NOMO-1 treated with dmso at 0.1 percent for 144 hours (cell line): ENCODE measurements at regions not wholly inside any gene's neighbourhood (a gene's known extent, or its start where the extent isn't known, plus 50 kb on each side); places are given as distances from the start of the nearest gene placed in this dataset.

Experiments used
- DNase-seq: peaks from one replicate; lab custom pipeline; 2025; ENCODE audit not compliant: unreplicated experiment; lab: John Stamatoyannopoulos, UW

GRCh38 chr7:46421441-46422230 lies 500.6 kb upstream of the IGFBP3 start:
- DNase-seq: no peak

GRCh38 chr7:46414946-46415345 lies 493.9 kb upstream of the IGFBP3 start:
- DNase-seq: no peak

- no peak for DNase-seq
Measured at GRCh38 chr7:46411236-46411635, 490.2 kb upstream of the IGFBP3 start.

GRCh38 chr7:46407125-46407524 lies 486.1 kb upstream of the IGFBP3 start:
- no peak for DNase-seq

- DNase-seq: no peak
Measured at GRCh38 chr7:46397591-46397990, 476.5 kb upstream of the IGFBP3 start.

- DNase-seq: no peak
Measured at GRCh38 chr7:46396481-46396880, 475.4 kb upstream of the IGFBP3 start.

GRCh38 chr7:46393142-46393541 lies 472.1 kb upstream of the IGFBP3 start:
- DNase-seq: no peak

GRCh38 chr7:46391231-46392201 lies 470.4 kb upstream of the IGFBP3 start:
- no peak for DNase-seq

- DNase-seq: no peak
Measured at GRCh38 chr7:46390042-46390441, 469.0 kb upstream of the IGFBP3 start.

GRCh38 chr7:46389146-46389545 lies 468.1 kb upstream of the IGFBP3 start:
- no peak for DNase-seq

- DNase-seq: no peak
Measured at GRCh38 chr7:46387646-46388045, 466.6 kb upstream of the IGFBP3 start.

- DNase-seq: no peak
Measured at GRCh38 chr7:46386428-46387399, 465.6 kb upstream of the IGFBP3 start.

GRCh38 chr7:46385662-46386309 lies 464.7 kb upstream of the IGFBP3 start:
- DNase-seq: no peak

- no peak for DNase-seq
Measured at GRCh38 chr7:46383605-46384004, 462.5 kb upstream of the IGFBP3 start.

GRCh38 chr7:46369933-46370654 lies 449.0 kb upstream of the IGFBP3 start:
- DNase-seq: no peak

GRCh38 chr7:46368871-46369270 lies 447.8 kb upstream of the IGFBP3 start:
- no peak for DNase-seq

GRCh38 chr7:46366526-46366925 lies 445.5 kb upstream of the IGFBP3 start:
- no peak for DNase-seq

- DNase-seq: no peak
Measured at GRCh38 chr7:46363688-46364087, 442.6 kb upstream of the IGFBP3 start.

- no peak for DNase-seq
Measured at GRCh38 chr7:46360811-46361210, 439.7 kb upstream of the IGFBP3 start.

GRCh38 chr7:46360296-46360695 lies 439.2 kb upstream of the IGFBP3 start:
- DNase-seq: no peak
